GM23338 (cell line): ENCODE measurements at regions not wholly inside any gene's neighbourhood (a gene's known extent, or its start where the extent isn't known, plus 50 kb on each side); places are given as distances from the start of the nearest gene placed in this dataset.

Experiments
- ATAC-seq: fragments of 200-7000 bp; cut with Tn5 transposase; 3 replicates; pipeline ENCODE4 v1.9.1; 2020
- DNase-seq: peaks from one replicate; pipeline ENCODE4 v3.0.0-alpha.2; 2015; ENCODE audit warnings: low spot score
- H2AFZ ChIP-seq: fragments of 200-600 bp; sonication (generic); 2 replicates; pipeline ENCODE4 v1.8.0; 2016; ENCODE audit warnings: antibody characterized with exemption, mild to moderate bottlenecking, moderate library complexity
- H3F3A ChIP-seq: fragments of 200-600 bp; sonication (generic); replicated peaks from 2 replicates; pipeline ENCODE4 v1.8.0; 2017; ENCODE audit warnings: antibody characterized with exemption, mixed run types, low read depth
- H3K27ac ChIP-seq: fragments of 200-600 bp; sonication (generic); 2 replicates; pipeline ENCODE4 v1.6.1; 2016; ENCODE audit warnings: low read depth
- H3K27me3 ChIP-seq: fragments of 200-600 bp; sonication (generic); 2 replicates; pipeline ENCODE4 v1.8.0; 2016; ENCODE audit warnings: mild to moderate bottlenecking, mixed run types, moderate library complexity; ENCODE audit not compliant: insufficient read depth
- H3K36me3 ChIP-seq: fragments of 200-600 bp; sonication (generic); 2 replicates; pipeline ENCODE4 v1.8.0; 2016; ENCODE audit warnings: mild to moderate bottlenecking; ENCODE audit not compliant: insufficient read depth
- H3K4me1 ChIP-seq: fragments of 200-600 bp; sonication (generic); 2 replicates; pipeline ENCODE4 v1.8.0; 2016; ENCODE audit warnings: mild to moderate bottlenecking, moderate library complexity; ENCODE audit not compliant: insufficient read depth
- H3K4me2 ChIP-seq: fragments of 200-600 bp; sonication (generic); 2 replicates; pipeline ENCODE4 v1.7.1; 2017; ENCODE audit warnings: mixed run types
- H3K4me3 ChIP-seq: fragments of 200-600 bp; sonication (generic); 2 replicates; pipeline ENCODE4 v1.6.1; 2016; ENCODE audit warnings: mixed run types
- H3K79me2 ChIP-seq: fragments of 200-600 bp; sonication (generic); replicated peaks from 2 replicates; pipeline ENCODE4 v1.8.0; 2017; ENCODE audit warnings: mild to moderate bottlenecking; ENCODE audit not compliant: insufficient read depth
- H3K9me2 ChIP-seq: fragments of 200-600 bp; sonication (generic); 2 replicates; pipeline ENCODE4 v1.8.0; 2017; ENCODE audit not compliant: insufficient read depth
- H4K20me1 ChIP-seq: fragments of 200-600 bp; sonication (generic); replicated peaks from 2 replicates; pipeline ENCODE4 v1.8.0; 2017; ENCODE audit warnings: mild to moderate bottlenecking; ENCODE audit not compliant: insufficient read depth
- H3K27ac Mint-ChIP-seq: 2 replicates; pipeline ENCODE4 v1.8.0; 2020; ENCODE audit warnings: inconsistent platforms, mild to moderate bottlenecking, moderate library complexity, mixed read lengths
- H3K27me3 Mint-ChIP-seq: 3 replicates; pipeline ENCODE4 v1.8.0; 2022; ENCODE audit warnings: low read depth, mild to moderate bottlenecking, moderate library complexity, mixed read lengths, inconsistent platforms; ENCODE audit not compliant: insufficient read depth, poor library complexity
- H3K36me3 Mint-ChIP-seq: 3 replicates; pipeline ENCODE4 v1.8.0; 2021; ENCODE audit warnings: low read depth, mild to moderate bottlenecking, inconsistent platforms, moderate library complexity, mixed read lengths
- H3K4me1 Mint-ChIP-seq: 3 replicates; pipeline ENCODE4 v1.8.0; 2020; ENCODE audit warnings: mild to moderate bottlenecking, inconsistent platforms, mixed read lengths
- H3K4me3 Mint-ChIP-seq: 3 replicates; pipeline ENCODE4 v1.8.0; 2021; ENCODE audit warnings: moderate library complexity, mild to moderate bottlenecking, inconsistent platforms, mixed read lengths
- H3K9me3 Mint-ChIP-seq: 3 replicates; pipeline ENCODE4 v1.8.0; 2020; ENCODE audit warnings: moderate library complexity, mild to moderate bottlenecking, inconsistent platforms, mixed read lengths
- ZNF114 ChIP-seq: fragments of 250-450 bp; sonication (Bioruptor Pico); IDR thresholded peaks from 2 replicates; pipeline ENCODE4 v1.5.0; 2020; ENCODE audit warnings: mild to moderate bottlenecking, moderate library complexity
- ZNF331 ChIP-seq: fragments of 250-450 bp; sonication (Bioruptor Pico); IDR thresholded peaks from 2 replicates; pipeline ENCODE4 v1.5.0; 2020; ENCODE audit warnings: low read depth, mild to moderate bottlenecking, moderate library complexity
- TF ChIP-seq, protein P1 (sequence below): fragments of 250-450 bp; sonication (Bioruptor Pico); IDR thresholded peaks from 2 replicates; pipeline ENCODE4 v1.5.0; 2020; ENCODE audit warnings: mild to moderate bottlenecking, moderate library complexity

GRCh38 chr18:56119681-56120080, 518.7 kb downstream of the TXNL1 start:
- no peaks in the 10 kb centered on the region for H3K79me2 ChIP-seq
- H3K4me1 ChIP-seq, result no peaks in the 10 kb centered on the region
- no peaks in the 10 kb centered on the region for H4K20me1 ChIP-seq
- Mint-ChIP-seq H3K27ac (peak overlapping the region; percentile 7; the same call in 1 of the 2 replicates), H3K9me3 (no peaks in the 10 kb centered on the region), H3K4me1 (peaks cover 7% of the 10 kb centered on the region), H3K36me3 (no peaks in the 10 kb centered on the region), H3K4me3 (no peak overlapping the region), H3K27me3 (no peaks in the 10 kb centered on the region)
- no peak for DNase-seq
- H3K4me2 ChIP-seq, result no peak overlapping the region
- no peak for ATAC-seq
- no peak overlapping the region for H3K4me3 ChIP-seq
- no peaks in the 10 kb centered on the region for H3K27me3 ChIP-seq
- H3F3A ChIP-seq, result no peaks in the 10 kb centered on the region
- no peak overlapping the region for H2AFZ ChIP-seq
- H3K27ac ChIP-seq, result no peak overlapping the region
- no peaks in the 10 kb centered on the region for H3K36me3 ChIP-seq
- no peaks in the 10 kb centered on the region; the same call in 1 of the 2 replicates for H3K9me2 ChIP-seq
- no peak for TF ChIP-seq ZNF331
- TF ChIP-seq, protein P1, sequence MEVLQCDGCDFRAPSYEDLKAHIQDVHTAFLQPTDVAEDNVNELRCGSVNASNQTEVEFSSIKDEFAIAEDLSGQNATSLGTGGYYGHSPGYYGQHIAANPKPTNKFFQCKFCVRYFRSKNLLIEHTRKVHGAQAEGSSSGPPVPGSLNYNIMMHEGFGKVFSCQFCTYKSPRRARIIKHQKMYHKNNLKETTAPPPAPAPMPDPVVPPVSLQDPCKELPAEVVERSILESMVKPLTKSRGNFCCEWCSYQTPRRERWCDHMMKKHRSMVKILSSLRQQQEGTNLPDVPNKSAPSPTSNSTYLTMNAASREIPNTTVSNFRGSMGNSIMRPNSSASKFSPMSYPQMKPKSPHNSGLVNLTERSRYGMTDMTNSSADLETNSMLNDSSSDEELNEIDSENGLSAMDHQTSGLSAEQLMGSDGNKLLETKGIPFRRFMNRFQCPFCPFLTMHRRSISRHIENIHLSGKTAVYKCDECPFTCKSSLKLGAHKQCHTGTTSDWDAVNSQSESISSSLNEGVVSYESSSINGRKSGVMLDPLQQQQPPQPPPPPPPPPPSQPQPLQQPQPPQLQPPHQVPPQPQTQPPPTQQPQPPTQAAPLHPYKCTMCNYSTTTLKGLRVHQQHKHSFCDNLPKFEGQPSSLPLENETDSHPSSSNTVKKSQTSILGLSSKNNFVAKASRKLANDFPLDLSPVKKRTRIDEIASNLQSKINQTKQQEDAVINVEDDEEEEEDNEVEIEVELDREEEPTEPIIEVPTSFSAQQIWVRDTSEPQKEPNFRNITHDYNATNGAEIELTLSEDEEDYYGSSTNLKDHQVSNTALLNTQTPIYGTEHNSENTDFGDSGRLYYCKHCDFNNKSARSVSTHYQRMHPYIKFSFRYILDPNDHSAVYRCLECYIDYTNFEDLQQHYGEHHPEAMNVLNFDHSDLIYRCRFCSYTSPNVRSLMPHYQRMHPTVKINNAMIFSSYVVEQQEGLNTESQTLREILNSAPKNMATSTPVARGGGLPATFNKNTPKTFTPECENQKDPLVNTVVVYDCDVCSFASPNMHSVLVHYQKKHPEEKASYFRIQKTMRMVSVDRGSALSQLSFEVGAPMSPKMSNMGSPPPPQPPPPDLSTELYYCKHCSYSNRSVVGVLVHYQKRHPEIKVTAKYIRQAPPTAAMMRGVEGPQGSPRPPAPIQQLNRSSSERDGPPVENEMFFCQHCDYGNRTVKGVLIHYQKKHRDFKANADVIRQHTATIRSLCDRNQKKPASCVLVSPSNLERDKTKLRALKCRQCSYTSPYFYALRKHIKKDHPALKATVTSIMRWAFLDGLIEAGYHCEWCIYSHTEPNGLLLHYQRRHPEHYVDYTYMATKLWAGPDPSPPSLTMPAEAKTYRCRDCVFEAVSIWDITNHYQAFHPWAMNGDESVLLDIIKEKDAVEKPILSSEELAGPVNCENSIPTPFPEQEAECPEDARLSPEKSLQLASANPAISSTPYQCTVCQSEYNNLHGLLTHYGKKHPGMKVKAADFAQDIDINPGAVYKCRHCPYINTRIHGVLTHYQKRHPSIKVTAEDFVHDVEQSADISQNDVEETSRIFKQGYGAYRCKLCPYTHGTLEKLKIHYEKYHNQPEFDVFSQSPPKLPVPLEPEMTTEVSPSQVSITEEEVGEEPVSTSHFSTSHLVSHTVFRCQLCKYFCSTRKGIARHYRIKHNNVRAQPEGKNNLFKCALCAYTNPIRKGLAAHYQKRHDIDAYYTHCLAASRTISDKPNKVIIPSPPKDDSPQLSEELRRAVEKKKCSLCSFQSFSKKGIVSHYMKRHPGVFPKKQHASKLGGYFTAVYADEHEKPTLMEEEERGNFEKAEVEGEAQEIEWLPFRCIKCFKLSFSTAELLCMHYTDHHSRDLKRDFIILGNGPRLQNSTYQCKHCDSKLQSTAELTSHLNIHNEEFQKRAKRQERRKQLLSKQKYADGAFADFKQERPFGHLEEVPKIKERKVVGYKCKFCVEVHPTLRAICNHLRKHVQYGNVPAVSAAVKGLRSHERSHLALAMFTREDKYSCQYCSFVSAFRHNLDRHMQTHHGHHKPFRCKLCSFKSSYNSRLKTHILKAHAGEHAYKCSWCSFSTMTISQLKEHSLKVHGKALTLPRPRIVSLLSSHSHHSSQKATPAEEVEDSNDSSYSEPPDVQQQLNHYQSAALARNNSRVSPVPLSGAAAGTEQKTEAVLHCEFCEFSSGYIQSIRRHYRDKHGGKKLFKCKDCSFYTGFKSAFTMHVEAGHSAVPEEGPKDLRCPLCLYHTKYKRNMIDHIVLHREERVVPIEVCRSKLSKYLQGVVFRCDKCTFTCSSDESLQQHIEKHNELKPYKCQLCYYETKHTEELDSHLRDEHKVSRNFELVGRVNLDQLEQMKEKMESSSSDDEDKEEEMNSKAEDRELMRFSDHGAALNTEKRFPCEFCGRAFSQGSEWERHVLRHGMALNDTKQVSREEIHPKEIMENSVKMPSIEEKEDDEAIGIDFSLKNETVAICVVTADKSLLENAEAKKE, result no peak

DNA sequence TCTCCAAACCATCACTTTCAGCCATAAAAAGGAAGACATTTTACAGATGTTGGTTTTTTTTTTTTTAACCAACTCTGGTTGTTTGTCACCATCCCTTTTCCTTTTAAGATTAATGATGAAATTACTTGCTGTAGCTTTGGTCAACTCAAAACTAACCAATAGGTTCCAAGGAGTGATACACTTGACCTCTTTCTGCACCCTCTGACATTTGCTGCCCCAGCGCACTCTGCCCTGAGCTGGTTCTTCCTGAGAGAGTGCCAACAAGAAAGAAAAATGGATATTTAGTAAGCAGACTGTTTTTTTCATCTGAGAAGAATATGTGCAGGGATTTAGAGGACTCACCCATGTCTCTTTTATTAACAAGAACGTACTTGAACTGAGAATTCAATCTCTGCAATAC, 520.0 kb downstream of the TXNL1 start:
- Histone ChIP-seq H3K4me3 (no peak overlapping the region), H3K9me2 (peaks cover 5% of the 10 kb centered on the region; the same call in 1 of the 2 replicates), H3K4me1 (no peaks in the 10 kb centered on the region), H3K27me3 (no peaks in the 10 kb centered on the region), H3K4me2 (no peak overlapping the region), H3F3A (no peaks in the 10 kb centered on the region), H4K20me1 (no peaks in the 10 kb centered on the region), H3K36me3 (no peaks in the 10 kb centered on the region), H3K79me2 (no peaks in the 10 kb centered on the region), H3K27ac (no peak overlapping the region), H2AFZ (no peak overlapping the region)
- no peak overlapping the region for H3K4me3 Mint-ChIP-seq
- H3K9me3 Mint-ChIP-seq, result no peaks in the 10 kb centered on the region
- ATAC-seq, result no peak
- H3K36me3 Mint-ChIP-seq, result no peaks in the 10 kb centered on the region
- no peaks in the 10 kb centered on the region for H3K27me3 Mint-ChIP-seq
- no peak for TF ChIP-seq ZNF114 (CRISPR knock-in tag)
- H3K27ac Mint-ChIP-seq, result no peak overlapping the region
- peaks cover 7% of the 10 kb centered on the region for H3K4me1 Mint-ChIP-seq
- no peak for DNase-seq
